Ramos (cell line): ENCODE measurements at regions not wholly inside any gene's neighbourhood (a gene's known extent, or its start where the extent isn't known, plus 50 kb on each side); places are given as distances from the start of the nearest gene placed in this dataset.

Source experiments
- in situ Hi-C: fragments of 300-500 bp; cut with MboI; formaldehyde crosslinking; loops from one replicate; pipeline ENCODE4 v1.14.3; 2022; ENCODE audit warnings: low sequenced_read_pairs; ENCODE audit not compliant: unreplicated experiment

- in situ Hi-C loops = no loop called here
Observed at GRCh38 chr12:105899589-105899988, 239.2 kb downstream of the NUAK1 start.

GRCh38 chr12:105906561-105906960, 232.2 kb downstream of the NUAK1 start:
- in situ Hi-C loops = no loop called here

DNA sequence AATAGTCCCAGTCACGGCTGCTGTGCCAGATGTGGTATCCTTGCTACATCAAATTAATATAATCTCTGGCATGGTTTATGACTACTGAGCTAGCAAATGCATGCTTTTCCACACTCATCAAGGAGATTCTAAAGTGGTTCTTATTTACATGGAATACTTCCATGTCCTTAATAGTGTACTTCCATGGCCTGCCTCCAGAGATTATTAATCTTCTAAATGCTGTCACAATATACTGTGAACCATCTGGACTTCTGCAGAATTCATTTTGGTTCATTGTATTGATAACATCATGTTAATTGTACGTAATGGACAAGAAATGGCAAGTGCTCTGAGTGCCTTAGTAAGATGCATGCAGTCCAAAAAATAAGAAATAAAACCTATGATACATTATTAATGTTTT, 230.8 kb downstream of the NUAK1 start:
- in situ Hi-C loops = no loop called here

- in situ Hi-C loops = no loop called here
Observed at GRCh38 chr12:105910030-105910429, 228.7 kb downstream of the NUAK1 start.

DNA sequence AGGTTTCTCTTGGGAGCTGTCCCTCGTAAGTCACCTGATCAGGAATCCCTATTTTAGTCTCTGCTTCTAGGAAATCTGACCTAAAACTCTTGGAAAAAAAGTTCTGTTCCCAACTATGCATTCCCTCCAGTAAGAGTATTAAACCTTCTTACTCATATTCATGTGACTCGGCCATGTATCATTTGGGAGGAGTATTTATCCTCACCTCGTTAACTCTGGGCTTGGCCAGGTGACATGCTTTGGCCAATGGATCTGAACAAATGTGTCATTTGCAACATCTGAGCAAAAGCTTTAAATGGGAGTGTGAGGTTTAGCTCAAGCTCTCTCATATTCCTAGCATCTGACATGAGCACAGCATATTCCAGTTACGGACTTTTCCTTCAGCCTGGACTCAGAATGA, 226.8 kb downstream of the NUAK1 start:
- in situ Hi-C loops = no loop called here

- in situ Hi-C loops = no loop called here
Observed at GRCh38 chr12:105912882-105913678, 225.7 kb downstream of the NUAK1 start.

GRCh38 chr12:105915997-105916759, 222.6 kb downstream of the NUAK1 start:
- in situ Hi-C loops = no loop called here

DNA sequence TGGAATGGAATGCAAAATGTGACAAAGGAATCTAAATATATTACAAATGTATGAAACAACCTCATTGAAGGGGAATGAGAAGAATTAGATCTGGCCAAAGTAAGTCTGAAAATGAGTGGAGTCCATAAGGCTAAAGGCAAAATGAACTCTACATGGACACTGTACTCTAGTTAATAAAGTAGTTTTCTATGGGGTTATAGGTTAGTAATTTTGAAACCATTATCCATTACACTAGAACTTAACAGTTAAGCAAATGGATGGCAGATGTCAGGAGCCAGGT, 222.1 kb downstream of the NUAK1 start:
- in situ Hi-C loops = no loop called here

DNA sequence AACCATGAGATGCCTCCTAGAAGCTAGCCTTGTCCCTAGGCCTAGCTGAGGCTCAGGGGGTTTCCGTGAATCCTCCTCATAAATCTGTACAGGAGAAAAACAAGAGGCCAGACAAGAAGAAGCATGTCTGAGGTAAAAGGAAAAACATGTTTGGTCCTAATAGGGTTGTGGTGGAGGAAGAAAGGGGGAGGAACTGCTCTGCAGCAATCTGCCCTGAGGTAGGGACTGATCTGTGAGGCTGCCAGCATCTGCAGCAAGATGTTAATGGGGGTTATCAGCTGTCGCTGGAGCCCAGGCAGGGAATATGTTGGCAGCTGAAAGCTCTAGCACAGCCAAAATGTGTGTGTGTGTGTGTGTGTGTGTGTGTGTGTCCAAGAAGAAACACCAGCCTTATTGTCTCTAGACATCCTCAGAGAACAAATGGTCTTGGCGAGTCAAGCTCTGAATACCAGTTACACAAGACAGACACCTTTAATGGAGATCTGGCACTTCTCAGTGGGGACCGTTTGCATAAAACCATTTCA, 218.5 kb downstream of the NUAK1 start:
- in situ Hi-C loops = no loop called here

GRCh38 chr12:105921055-105921454, 217.7 kb downstream of the NUAK1 start:
- in situ Hi-C loops = no loop called here

- in situ Hi-C loops = no loop called here
Observed at GRCh38 chr12:105921872-105922669, 216.7 kb downstream of the NUAK1 start.

GRCh38 chr12:105922670-105923102, 216.1 kb downstream of the NUAK1 start:
- in situ Hi-C loops = no loop called here

- in situ Hi-C loops = no loop called here
Observed at GRCh38 chr12:105924526-105925208, 214.1 kb downstream of the NUAK1 start.

DNA sequence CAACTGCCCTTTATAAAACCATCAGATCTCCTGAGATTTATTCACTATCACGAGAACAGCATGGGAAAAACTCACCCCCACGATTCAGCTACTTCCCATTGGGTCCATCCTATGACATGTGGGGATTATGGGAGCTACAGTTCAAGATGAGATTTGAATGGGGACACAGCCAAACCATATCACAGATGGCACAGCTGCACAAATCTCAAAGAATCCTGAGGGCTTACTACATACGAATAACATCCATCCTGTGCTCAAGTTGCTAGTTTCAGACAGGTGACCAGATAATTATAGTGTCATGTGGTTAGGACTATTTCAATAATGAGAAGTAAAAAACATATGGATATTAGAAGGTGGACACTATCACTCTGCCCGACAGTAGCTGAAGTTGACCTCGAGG, 211.2 kb downstream of the NUAK1 start:
- in situ Hi-C loops = no loop called here

- in situ Hi-C loops = no loop called here
Observed at GRCh38 chr12:105928436-105928835, 210.3 kb downstream of the NUAK1 start.

DNA sequence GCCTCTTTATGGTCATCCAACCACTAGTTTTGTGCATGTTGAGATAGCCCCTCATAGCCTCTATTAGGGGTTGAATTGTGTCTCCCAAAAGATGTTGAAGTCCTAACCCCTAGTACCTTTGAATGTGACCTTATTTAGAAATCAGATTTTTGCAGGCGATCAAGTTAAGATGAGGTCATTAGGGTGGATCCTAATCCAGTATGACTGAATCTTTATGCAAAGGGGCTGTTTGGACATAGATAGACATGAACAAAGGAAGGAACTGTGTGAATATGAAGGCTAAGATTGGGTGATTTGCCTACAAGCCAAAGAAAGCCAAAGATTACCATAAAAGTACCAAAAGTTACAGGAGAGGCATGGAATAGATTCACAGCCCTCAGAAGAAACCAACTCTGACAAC, 209.6 kb downstream of the NUAK1 start:
- in situ Hi-C loops = no loop called here

DNA sequence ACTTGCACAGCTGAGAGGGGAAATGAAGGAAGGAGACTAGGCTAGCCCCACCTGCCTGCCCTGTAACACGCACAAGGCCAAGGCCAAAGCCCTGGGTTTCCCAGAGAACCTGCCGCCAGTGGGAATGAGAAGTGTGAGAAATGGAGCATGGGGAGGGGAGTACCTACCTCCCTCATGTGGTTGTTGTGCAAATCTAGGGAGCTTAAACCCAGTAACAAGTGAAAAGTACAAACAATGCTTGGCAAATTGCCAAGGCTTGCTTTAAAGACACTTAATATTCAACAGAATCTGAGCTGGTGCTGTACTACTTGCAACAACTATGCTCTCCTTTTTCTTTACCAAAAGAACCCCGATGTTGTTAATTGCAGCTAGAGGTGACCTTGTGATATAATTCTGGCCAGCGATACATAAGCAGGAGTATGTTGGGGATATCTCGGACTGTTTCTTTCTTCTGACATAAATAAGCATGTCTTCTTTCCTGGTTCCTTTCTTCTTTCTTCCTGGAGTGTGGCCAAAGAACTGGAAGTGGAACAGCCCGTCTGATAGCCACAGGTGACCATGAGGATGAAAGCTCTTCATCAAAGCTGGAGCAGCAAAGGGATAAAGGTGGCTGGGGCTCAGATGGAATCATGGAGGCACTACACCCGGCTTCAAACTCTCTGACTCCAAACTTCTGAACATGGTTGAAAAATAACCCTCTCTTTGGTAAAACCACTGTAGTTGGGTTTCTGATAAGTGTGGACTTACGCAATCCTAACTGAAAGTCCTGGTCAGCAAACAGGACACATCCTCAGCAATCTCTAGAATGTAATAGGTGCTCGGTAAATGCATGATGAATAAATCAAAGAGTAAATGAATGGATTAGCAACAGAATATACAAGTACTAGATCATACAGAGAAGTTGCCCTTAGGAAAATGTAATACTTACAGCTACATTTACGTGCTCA, 207.9 kb downstream of the NUAK1 start:
- in situ Hi-C loops = no loop called here

GRCh38 chr12:105931762-105932570, 206.8 kb downstream of the NUAK1 start:
- in situ Hi-C loops = no loop called here
